ENCODE measurements at regions not wholly inside any gene's neighbourhood (a gene's known extent, or its start where the extent isn't known, plus 50 kb on each side); places are given as distances from the start of the nearest gene placed in this dataset.

DNA sequence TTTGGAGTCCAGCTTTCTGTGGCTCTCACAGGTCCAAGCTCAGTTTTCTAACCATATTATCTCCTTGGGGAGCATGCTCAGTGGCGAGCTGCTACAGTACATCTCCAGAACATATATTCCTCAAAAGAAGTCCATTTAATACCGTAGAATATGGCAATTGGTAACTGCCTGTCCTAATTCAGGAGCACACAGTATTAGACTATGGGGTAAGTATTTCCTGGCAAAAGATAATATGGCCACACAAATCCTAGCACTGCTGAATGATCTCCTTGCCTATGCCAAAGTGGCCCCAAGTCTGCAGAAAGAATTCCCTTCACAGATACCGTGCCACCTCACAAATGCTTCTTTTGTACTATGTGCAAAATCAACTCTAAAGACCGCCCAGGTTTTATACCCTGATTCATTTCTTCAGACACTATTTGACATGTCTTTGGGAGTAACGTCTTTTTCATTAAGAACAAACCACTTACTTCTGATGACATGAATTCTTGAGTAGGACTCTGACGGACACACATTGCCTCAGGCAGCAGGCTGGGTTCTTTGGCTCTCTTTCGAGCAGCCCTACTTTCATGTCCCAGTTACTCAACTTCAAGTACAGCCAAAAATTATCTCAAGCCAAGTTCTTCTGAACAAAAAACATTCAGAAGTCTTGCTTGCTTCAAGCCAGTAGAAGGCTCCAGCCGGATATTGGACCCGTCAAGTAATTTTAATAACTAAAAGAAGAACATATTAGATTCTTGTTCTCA lies 368.3 kb upstream of the DCBLD2 start:
- H3K36me3 ChIP-seq = no peaks in the 10 kb centered on the region
- no peaks in the 10 kb centered on the region for H3K27me3 ChIP-seq
- H3K27ac ChIP-seq = no peak overlapping the region
- DNase-seq = peak in 1 of 2 donors; percentile 17
- no peaks in the 10 kb centered on the region for H3K4me1 ChIP-seq
- H3K4me3 ChIP-seq = no peak overlapping the region
- TF ChIP-seq, protein P1, sequence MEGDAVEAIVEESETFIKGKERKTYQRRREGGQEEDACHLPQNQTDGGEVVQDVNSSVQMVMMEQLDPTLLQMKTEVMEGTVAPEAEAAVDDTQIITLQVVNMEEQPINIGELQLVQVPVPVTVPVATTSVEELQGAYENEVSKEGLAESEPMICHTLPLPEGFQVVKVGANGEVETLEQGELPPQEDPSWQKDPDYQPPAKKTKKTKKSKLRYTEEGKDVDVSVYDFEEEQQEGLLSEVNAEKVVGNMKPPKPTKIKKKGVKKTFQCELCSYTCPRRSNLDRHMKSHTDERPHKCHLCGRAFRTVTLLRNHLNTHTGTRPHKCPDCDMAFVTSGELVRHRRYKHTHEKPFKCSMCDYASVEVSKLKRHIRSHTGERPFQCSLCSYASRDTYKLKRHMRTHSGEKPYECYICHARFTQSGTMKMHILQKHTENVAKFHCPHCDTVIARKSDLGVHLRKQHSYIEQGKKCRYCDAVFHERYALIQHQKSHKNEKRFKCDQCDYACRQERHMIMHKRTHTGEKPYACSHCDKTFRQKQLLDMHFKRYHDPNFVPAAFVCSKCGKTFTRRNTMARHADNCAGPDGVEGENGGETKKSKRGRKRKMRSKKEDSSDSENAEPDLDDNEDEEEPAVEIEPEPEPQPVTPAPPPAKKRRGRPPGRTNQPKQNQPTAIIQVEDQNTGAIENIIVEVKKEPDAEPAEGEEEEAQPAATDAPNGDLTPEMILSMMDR (IDR thresholded peaks at IDR 0.05) = no peak
- TF ChIP-seq POLR2A (IDR thresholded peaks at IDR 0.05) = no peak
- H3K9me3 ChIP-seq = no peaks in the 10 kb centered on the region
- intact Hi-C loops (cut with DNase I; ENCODE audit: low total_unique reads) = no loop called here

DNA sequence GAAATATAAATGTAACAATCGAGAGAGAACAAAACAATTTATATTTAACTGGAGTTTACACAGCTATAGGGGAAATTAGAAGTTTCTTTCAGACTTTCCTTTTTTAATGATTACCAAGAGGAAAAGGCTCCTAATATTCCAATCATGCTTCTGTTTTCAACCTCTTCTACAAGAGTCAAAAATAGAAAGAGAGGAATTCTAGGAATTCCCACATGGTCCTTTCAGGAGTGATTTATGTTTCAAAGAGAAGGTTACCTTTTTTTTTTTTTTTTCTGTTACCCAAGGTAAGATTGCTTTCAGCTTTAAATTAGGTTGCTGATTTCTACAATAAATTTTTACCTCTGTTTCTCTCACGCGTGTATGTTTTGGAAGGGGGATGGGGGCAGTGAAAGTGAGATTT lies 355.3 kb upstream of the DCBLD2 start:
- no peak overlapping the region for H3K27ac ChIP-seq
- no peaks in the 10 kb centered on the region for H3K27me3 ChIP-seq
- no peak for TF ChIP-seq POLR2A (IDR thresholded peaks at IDR 0.05)
- TF ChIP-seq, protein P1 (IDR thresholded peaks at IDR 0.05) = no peak
- no peak for DNase-seq
- H3K9me3 ChIP-seq = no peaks in the 10 kb centered on the region
- no peaks in the 10 kb centered on the region for H3K4me1 ChIP-seq
- H3K4me3 ChIP-seq = no peak overlapping the region
- intact Hi-C loops (cut with DNase I; ENCODE audit: low total_unique reads) = no loop called here
- H3K36me3 ChIP-seq = no peaks in the 10 kb centered on the region

DNA sequence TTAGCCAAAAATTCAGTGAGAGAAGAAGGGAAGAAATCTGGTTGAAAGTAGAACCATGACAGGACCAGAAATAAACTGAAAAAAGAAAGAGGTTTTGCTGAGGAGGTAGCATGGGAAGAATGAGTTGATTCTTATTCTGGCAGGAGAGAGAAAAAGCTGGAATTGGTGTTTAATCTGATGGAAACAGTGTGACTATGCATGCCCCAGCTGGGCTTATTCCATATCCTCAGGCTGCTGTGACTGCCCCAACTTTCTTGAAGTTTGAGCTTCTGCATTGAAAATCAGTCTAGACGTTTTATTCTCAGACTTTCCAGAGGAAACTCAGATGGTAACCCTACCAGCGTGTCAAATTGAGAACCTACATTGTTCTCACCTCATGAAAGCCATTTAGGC lies 352.5 kb upstream of the DCBLD2 start:
- Histone ChIP-seq H3K4me3 (no peak overlapping the region), H3K9me3 (no peaks in the 10 kb centered on the region), H3K27ac (no peak overlapping the region), H3K4me1 (no peaks in the 10 kb centered on the region), H3K27me3 (no peaks in the 10 kb centered on the region), H3K36me3 (no peaks in the 10 kb centered on the region)
- intact Hi-C loops (cut with DNase I; ENCODE audit: low total_unique reads) = no loop called here
- no peak for DNase-seq
- no peak for TF ChIP-seq POLR2A (IDR thresholded peaks at IDR 0.05)
- TF ChIP-seq, protein P1 (IDR thresholded peaks at IDR 0.05) = no peak

DNA sequence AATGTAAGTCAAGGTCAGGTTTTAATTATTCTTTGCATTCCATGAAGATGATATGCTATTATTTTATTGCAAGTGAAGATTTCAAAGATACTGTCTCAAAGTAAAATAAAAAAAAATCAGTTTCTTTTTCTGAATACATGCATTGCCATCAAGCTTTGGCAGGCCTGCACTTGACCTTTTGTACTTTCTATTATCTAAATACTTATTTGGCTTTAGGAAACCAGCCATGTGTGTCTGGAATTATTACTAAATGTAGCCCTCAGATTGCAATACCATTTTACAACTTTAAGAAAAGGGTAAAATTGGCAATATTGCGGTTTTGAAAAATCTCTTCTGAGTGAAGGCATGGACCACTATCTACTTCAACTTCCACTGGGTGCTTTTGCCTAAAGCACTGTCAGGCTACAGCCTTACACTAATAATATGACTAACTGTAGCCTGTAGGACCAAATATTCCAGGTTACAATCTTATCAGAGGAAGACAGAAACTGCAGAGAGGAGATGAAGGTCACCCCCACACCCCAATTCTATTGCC lies 349.4 kb upstream of the DCBLD2 start:
- H3K9me3 ChIP-seq = no peaks in the 10 kb centered on the region
- TF ChIP-seq, protein P1 (IDR thresholded peaks at IDR 0.05) = no peak
- no peak for TF ChIP-seq POLR2A (IDR thresholded peaks at IDR 0.05)
- H3K27me3 ChIP-seq = no peaks in the 10 kb centered on the region
- no peaks in the 10 kb centered on the region for H3K4me1 ChIP-seq
- intact Hi-C loops (cut with DNase I; ENCODE audit: low total_unique reads) = no loop called here
- DNase-seq = no peak
- no peak overlapping the region for H3K4me3 ChIP-seq
- no peak overlapping the region for H3K27ac ChIP-seq
- H3K36me3 ChIP-seq = no peaks in the 10 kb centered on the region

DNA sequence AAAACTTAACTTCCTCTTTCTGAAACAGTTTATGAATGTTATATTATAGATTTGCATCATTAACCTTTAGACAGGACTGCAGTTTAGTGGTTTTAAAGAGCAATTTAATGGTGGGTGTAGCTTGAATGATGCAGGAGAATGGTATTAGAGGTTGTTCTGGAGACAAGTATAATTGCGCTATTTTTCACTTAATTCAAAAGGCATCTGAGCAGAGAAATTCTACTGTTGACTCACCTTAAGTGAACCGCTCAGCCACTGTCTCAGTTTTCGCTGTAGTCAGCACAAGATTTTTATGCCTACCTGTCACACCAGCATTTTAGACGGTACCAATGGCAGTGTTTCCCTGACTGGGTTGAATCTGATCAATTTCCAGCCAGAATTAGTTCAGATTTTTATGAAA lies 348.8 kb upstream of the DCBLD2 start:
- Histone ChIP-seq H3K9me3 (no peaks in the 10 kb centered on the region), H3K27ac (no peak overlapping the region), H3K4me3 (no peak overlapping the region), H3K36me3 (no peaks in the 10 kb centered on the region), H3K4me1 (no peaks in the 10 kb centered on the region), H3K27me3 (no peaks in the 10 kb centered on the region)
- intact Hi-C loops (cut with DNase I; ENCODE audit: low total_unique reads) = no loop called here
- DNase-seq = no peak
- TF ChIP-seq, protein P1 (IDR thresholded peaks at IDR 0.05) = no peak
- no peak for TF ChIP-seq POLR2A (IDR thresholded peaks at IDR 0.05)

Data from uterus (tissue), 3 donors.